ENCODE measurements at regions not wholly inside any gene's neighbourhood (a gene's known extent, or its start where the extent isn't known, plus 50 kb on each side); places are given as distances from the start of the nearest gene placed in this dataset.

GRCh38 chr4:122073615-122074014 lies 78.5 kb upstream of the BLTP1 start:
- no peak overlapping the region for H3K27ac ChIP-seq
- H3K27me3 ChIP-seq = no peaks in the 10 kb centered on the region
- DNase-seq = no peak
- no peak for ATAC-seq (ENCODE audit: low FRiP score in 2 of 2)
- WGBS, 2 donors = 64% methylated on average over 2 of the region's 2 CpGs
- H3K9me3 ChIP-seq = no peaks in the 10 kb centered on the region
- TF ChIP-seq POLR2AphosphoS5 (IDR thresholded peaks at IDR 0.05) (no peak), POLR2A (IDR thresholded peaks at IDR 0.05) (no peak), EP300 (IDR thresholded peaks at IDR 0.05) (no peak), CTCF (IDR thresholded peaks at IDR 0.05) (no peak)
- no peak overlapping the region for H3K4me3 ChIP-seq
- H3K4me1 ChIP-seq = no peaks in the 10 kb centered on the region
- no peaks in the 10 kb centered on the region for H3K36me3 ChIP-seq

GRCh38 chr4:122065915-122066314 lies 86.2 kb upstream of the BLTP1 start:
- TF ChIP-seq POLR2AphosphoS5 (IDR thresholded peaks at IDR 0.05) = no peak
- no peak for TF ChIP-seq CTCF (IDR thresholded peaks at IDR 0.05)
- TF ChIP-seq EP300 (IDR thresholded peaks at IDR 0.05) = no peak
- TF ChIP-seq POLR2A (IDR thresholded peaks at IDR 0.05) = no peak
- DNase-seq = no peak
- Histone ChIP-seq H3K27ac (no peak overlapping the region), H3K9me3 (no peaks in the 10 kb centered on the region), H3K36me3 (no peaks in the 10 kb centered on the region), H3K4me3 (no peak overlapping the region), H3K4me1 (no peaks in the 10 kb centered on the region), H3K27me3 (no peaks in the 10 kb centered on the region)
- 67 to 69% methylated on average over 6 of the region's 6 CpGs for WGBS, 2 donors
- ATAC-seq (ENCODE audit: low FRiP score in 2 of 2) = no peak

- TF ChIP-seq CTCF (IDR thresholded peaks at IDR 0.05) (no peak), EP300 (IDR thresholded peaks at IDR 0.05) (no peak), POLR2AphosphoS5 (IDR thresholded peaks at IDR 0.05) (no peak), POLR2A (IDR thresholded peaks at IDR 0.05) (no peak)
- ATAC-seq (ENCODE audit: low FRiP score in 2 of 2) (no peak), DNase-seq (no peak)
- Histone ChIP-seq H3K4me1 (no peaks in the 10 kb centered on the region), H3K4me3 (no peak overlapping the region), H3K9me3 (no peaks in the 10 kb centered on the region), H3K27me3 (no peaks in the 10 kb centered on the region), H3K36me3 (no peaks in the 10 kb centered on the region), H3K27ac (no peak overlapping the region)
- 91 to 92% methylated on average over 4 of the region's 4 CpGs for WGBS, 2 donors
These were observed 87.0 kb upstream of the BLTP1 start for GRCh38 chr4:122065149-122065548.

GRCh38 chr4:122053186-122053585 lies 98.9 kb upstream of the BLTP1 start:
- H3K4me3 ChIP-seq = no peak overlapping the region
- no peak overlapping the region for H3K27ac ChIP-seq
- no peaks in the 10 kb centered on the region for H3K36me3 ChIP-seq
- H3K4me1 ChIP-seq = no peaks in the 10 kb centered on the region
- DNase-seq (no peak), ATAC-seq (ENCODE audit: low FRiP score in 2 of 2) (no peak)
- WGBS, 2 donors = 49 to 50% methylated on average over 4 of the region's 4 CpGs
- no peaks in the 10 kb centered on the region for H3K9me3 ChIP-seq
- H3K27me3 ChIP-seq = no peaks in the 10 kb centered on the region
- TF ChIP-seq CTCF (IDR thresholded peaks at IDR 0.05) (no peak), POLR2AphosphoS5 (IDR thresholded peaks at IDR 0.05) (no peak), POLR2A (IDR thresholded peaks at IDR 0.05) (no peak), EP300 (IDR thresholded peaks at IDR 0.05) (no peak)

- no peak overlapping the region for H3K27ac ChIP-seq
- no peak for DNase-seq
- H3K36me3 ChIP-seq = no peaks in the 10 kb centered on the region
- no peaks in the 10 kb centered on the region for H3K4me1 ChIP-seq
- no peak for ATAC-seq (ENCODE audit: low FRiP score in 2 of 2)
- no peak overlapping the region for H3K4me3 ChIP-seq
- no peaks in the 10 kb centered on the region for H3K27me3 ChIP-seq
- H3K9me3 ChIP-seq = no peaks in the 10 kb centered on the region
- TF ChIP-seq EP300 (IDR thresholded peaks at IDR 0.05) (no peak), CTCF (IDR thresholded peaks at IDR 0.05) (no peak), POLR2AphosphoS5 (IDR thresholded peaks at IDR 0.05) (no peak), POLR2A (IDR thresholded peaks at IDR 0.05) (no peak)
- WGBS, 2 donors = 9 to 16% methylated on average over 3 of the region's 3 CpGs
These were observed 99.5 kb upstream of the BLTP1 start for GRCh38 chr4:122052677-122053076.
